ENCODE measurements at regions not wholly inside any gene's neighbourhood (a gene's known extent, or its start where the extent isn't known, plus 50 kb on each side); places are given as distances from the start of the nearest gene placed in this dataset.
A peak's percentile ranks its signal among the peaks of the same experiment; 100 is the strongest.
"Not testable (repeated sequence)": the region's sequence is repeated elsewhere in the genome, so short reads cannot be mapped to it uniquely, and the experiment has no call there.

GRCh38 chr12:12007001-12007712 is 63.6 kb upstream of the BCL2L14 start:
- no peak for TF ChIP-seq CTCF (IDR thresholded peaks at IDR 0.05; ENCODE audit: low read length, missing control alignments)
- DNase-seq (ENCODE audit: low read depth) = no peak
- H3K4me3 ChIP-seq (replicated peaks; ENCODE audit: low read depth, low read length) = no peak overlapping the region

- DNase-seq (ENCODE audit: low read depth) = no peak
- TF ChIP-seq CTCF (IDR thresholded peaks at IDR 0.05; ENCODE audit: low read length, missing control alignments) = no peak
- no peak overlapping the region for H3K4me3 ChIP-seq (replicated peaks; ENCODE audit: low read depth, low read length)
These were observed 63.0 kb upstream of the BCL2L14 start for GRCh38 chr12:12007713-12008231.

GRCh38 chr12:12008232-12008850 is 62.4 kb upstream of the BCL2L14 start:
- DNase-seq (ENCODE audit: low read depth) = no peak
- TF ChIP-seq CTCF (IDR thresholded peaks at IDR 0.05; ENCODE audit: low read length, missing control alignments) = peak; percentile 15
- no peak overlapping the region for H3K4me3 ChIP-seq (replicated peaks; ENCODE audit: low read depth, low read length)

GRCh38 chr12:12008931-12009611 is 61.7 kb upstream of the BCL2L14 start:
- TF ChIP-seq CTCF (IDR thresholded peaks at IDR 0.05; ENCODE audit: low read length, missing control alignments) = no peak
- no peak overlapping the region for H3K4me3 ChIP-seq (replicated peaks; ENCODE audit: low read depth, low read length)
- peak; percentile 33 for DNase-seq (ENCODE audit: low read depth)

- not testable (repeated sequence) for DNase-seq (ENCODE audit: low read depth); H3K4me3 ChIP-seq (replicated peaks; ENCODE audit: low read depth, low read length)
These were observed 60.9 kb upstream of the BCL2L14 start for GRCh38 chr12:12009749-12010276.

- no peak for TF ChIP-seq CTCF (IDR thresholded peaks at IDR 0.05; ENCODE audit: low read length, missing control alignments)
- no peak overlapping the region for H3K4me3 ChIP-seq (replicated peaks; ENCODE audit: low read depth, low read length)
- DNase-seq (ENCODE audit: low read depth) = peak; percentile 69
These were observed 60.3 kb upstream of the BCL2L14 start for GRCh38 chr12:12010277-12011039.
